Spleen (tissue), 7 donors: ENCODE measurements at regions not wholly inside any gene's neighbourhood (a gene's known extent, or its start where the extent isn't known, plus 50 kb on each side); places are given as distances from the start of the nearest gene placed in this dataset.

Source experiments
- POLR2A ChIP-seq, 3 donors: fragments of 450-650 bp; IDR thresholded peaks; one replicate each; pipeline ENCODE4 v1.5.1; 2017; ENCODE audit warnings: antibody characterized with exemption in 3 of 3, mild to moderate bottlenecking in 1 of 3
- POLR2AphosphoS5 ChIP-seq, 3 donors: sonication (generic); formaldehyde crosslinking; IDR thresholded peaks; one replicate each; pipeline ENCODE4 v1.5.1; 2017; ENCODE audit warnings: antibody characterized with exemption in 3 of 3
- TF ChIP-seq, protein P1 (sequence below), 11 experiments: fragments of 200-600 bp in 7 of 11; fragments of 450-650 bp in 4 of 11; sonication (generic) in 4 of 11; IDR thresholded peaks in 8 of 11; conservative IDR thresholded peaks in 3 of 11; 1 replicate in 7 of 11; 2 replicates in 4 of 11; pipeline versions ENCODE4 v1.4.0 to v1.8.0; 2016 to 2021; ENCODE audit warnings: antibody characterized with exemption in 11 of 11, inconsistent platforms in 4 of 11, mild to moderate bottlenecking in 1 of 11
- donor health status: DM: no; HTN: no; CAD: no; lungs with moderate emphysema.
- donor health status: DM: no; HTN: no; CAD: no.
- donor health status: DM: no; HTN: no; CAD: no.

DNA sequence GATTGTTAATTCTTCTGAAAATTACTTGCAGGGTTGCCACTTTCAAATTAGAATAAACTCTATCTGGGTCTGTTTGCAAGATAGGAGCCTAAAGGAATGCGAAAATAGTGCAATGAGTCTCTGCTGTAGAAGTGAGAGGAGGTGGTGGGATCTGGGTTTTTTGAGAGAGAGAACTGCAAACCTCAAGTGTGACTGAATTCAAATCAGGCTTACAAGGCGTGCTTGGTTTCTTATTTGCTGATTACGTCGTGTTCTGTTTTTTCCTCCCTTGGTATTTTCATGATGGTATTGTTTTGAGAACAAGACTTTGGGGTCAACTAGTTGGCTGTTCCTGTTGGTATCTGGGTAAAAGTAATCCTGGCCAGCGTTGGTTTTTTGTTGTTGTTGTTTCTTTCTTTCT, 490.9 kb upstream of the CFAP20DC start:
- no peak for TF ChIP-seq POLR2A (IDR thresholded peaks at IDR 0.05)
- TF ChIP-seq, protein P1, sequence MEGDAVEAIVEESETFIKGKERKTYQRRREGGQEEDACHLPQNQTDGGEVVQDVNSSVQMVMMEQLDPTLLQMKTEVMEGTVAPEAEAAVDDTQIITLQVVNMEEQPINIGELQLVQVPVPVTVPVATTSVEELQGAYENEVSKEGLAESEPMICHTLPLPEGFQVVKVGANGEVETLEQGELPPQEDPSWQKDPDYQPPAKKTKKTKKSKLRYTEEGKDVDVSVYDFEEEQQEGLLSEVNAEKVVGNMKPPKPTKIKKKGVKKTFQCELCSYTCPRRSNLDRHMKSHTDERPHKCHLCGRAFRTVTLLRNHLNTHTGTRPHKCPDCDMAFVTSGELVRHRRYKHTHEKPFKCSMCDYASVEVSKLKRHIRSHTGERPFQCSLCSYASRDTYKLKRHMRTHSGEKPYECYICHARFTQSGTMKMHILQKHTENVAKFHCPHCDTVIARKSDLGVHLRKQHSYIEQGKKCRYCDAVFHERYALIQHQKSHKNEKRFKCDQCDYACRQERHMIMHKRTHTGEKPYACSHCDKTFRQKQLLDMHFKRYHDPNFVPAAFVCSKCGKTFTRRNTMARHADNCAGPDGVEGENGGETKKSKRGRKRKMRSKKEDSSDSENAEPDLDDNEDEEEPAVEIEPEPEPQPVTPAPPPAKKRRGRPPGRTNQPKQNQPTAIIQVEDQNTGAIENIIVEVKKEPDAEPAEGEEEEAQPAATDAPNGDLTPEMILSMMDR (IDR thresholded peaks at IDR 0.05 in 8 of 11, conservative IDR thresholded peaks at IDR 0.05 in 3 of 11) = no peak
- TF ChIP-seq POLR2AphosphoS5 (IDR thresholded peaks at IDR 0.05) = no peak
